SK-N-SH (cell line): ENCODE measurements at regions not wholly inside any gene's neighbourhood (a gene's known extent, or its start where the extent isn't known, plus 50 kb on each side); places are given as distances from the start of the nearest gene placed in this dataset.

Source experiments
- CTCF ChIA-PET: fragments of 300-600, 350-600 bp; formaldehyde crosslinking; extraction: SDS; loops from one replicate; lab custom pipeline; 2021; lab: Yijun Ruan, JAX
- POLR2A ChIA-PET: fragments of 350-600 bp; sonication (Branson Sonifier 250); formaldehyde crosslinking; extraction: SDS; loops from one replicate; lab custom pipeline; 2020; ENCODE audit warnings: antibody characterized with exemption, inconsistent platforms; lab: Yijun Ruan, JAX
- DNase-seq: peaks from one replicate; pipeline ENCODE4 v3.0.0; 2012
- H2AFZ ChIP-seq: fragments of 200-600 bp; sonication (generic); 2 replicates; pipeline ENCODE4 v1.8.1; 2016; ENCODE audit warnings: antibody characterized with exemption, mild to moderate bottlenecking, low read depth
- H3F3A ChIP-seq: fragments of 200-600 bp; sonication (generic); replicated peaks from 2 replicates; pipeline ENCODE3; 2016; ENCODE audit warnings: antibody characterized with exemption, mild to moderate bottlenecking; ENCODE audit not compliant: insufficient read depth
- H3K27ac ChIP-seq, 2 experiments: fragments of 200-500 bp in 1 of 2; fragments of 200-600 bp in 1 of 2; sonication (Bioruptor generic) in 1 of 2; sonication (generic), shearing (Covaris generic) in 1 of 2; 2 replicates each; pipeline versions ENCODE4 v1.5.1 to v1.6.1; 2014 to 2016; ENCODE audit warnings: low read depth in 2 of 2, inconsistent platforms in 1 of 2, low read length in 1 of 2, mild to moderate bottlenecking in 1 of 2, mixed read lengths in 1 of 2
- H3K27me3 ChIP-seq: fragments of 200-600 bp; sonication (generic), shearing (Covaris generic); 2 replicates; pipeline ENCODE4 v1.6.1; 2016; ENCODE audit warnings: mixed run types; ENCODE audit not compliant: insufficient read depth
- H3K36me3 ChIP-seq, 2 experiments: fragments of 200-500 bp in 1 of 2; fragments of 200-600 bp in 1 of 2; sonication (Bioruptor generic) in 1 of 2; sonication (generic) in 1 of 2; replicated peaks in 1 of 2; 2 replicates each; pipeline versions ENCODE3 to v1.5.1; 2014 to 2016; ENCODE audit warnings: low read length in 1 of 2, mild to moderate bottlenecking in 1 of 2; ENCODE audit not compliant: insufficient read depth in 2 of 2, control insufficient read depth in 1 of 2
- H3K4me1 ChIP-seq, 2 experiments: fragments of 200-500 bp in 1 of 2; fragments of 200-600 bp in 1 of 2; sonication (Bioruptor generic) in 1 of 2; sonication (generic), shearing (Covaris generic) in 1 of 2; 2 replicates each; pipeline versions ENCODE4 v1.5.1 to v1.6.1; 2014 to 2016; ENCODE audit warnings: low read depth in 1 of 2, low read length in 1 of 2, mixed run types in 1 of 2; ENCODE audit not compliant: insufficient read depth in 2 of 2, control insufficient read depth in 1 of 2
- H3K4me2 ChIP-seq: fragments of 200-600 bp; sonication (generic), shearing (Covaris generic); 2 replicates; pipeline ENCODE4 v1.6.1; 2017; ENCODE audit warnings: mixed run types
- H3K4me3 ChIP-seq, 2 experiments: fragments of 200-500 bp in 1 of 2; fragments of 200-600 bp in 1 of 2; sonication (Bioruptor generic) in 1 of 2; sonication (generic), shearing (Covaris generic) in 1 of 2; 2 replicates each; pipeline versions ENCODE4 v1.5.1 to v1.8.1; 2014 to 2016; ENCODE audit warnings: low read depth in 2 of 2, inconsistent platforms in 1 of 2, low read length in 1 of 2, mild to moderate bottlenecking in 1 of 2, mixed read lengths in 1 of 2, moderate library complexity in 1 of 2
- H3K79me2 ChIP-seq: fragments of 200-600 bp; sonication (generic); 2 replicates; pipeline ENCODE4 v1.8.1; 2017; ENCODE audit warnings: mild to moderate bottlenecking; ENCODE audit not compliant: insufficient read depth
- H3K9ac ChIP-seq: fragments of 200-600 bp; sonication (generic); 2 replicates; pipeline ENCODE4 v1.6.1; 2017; ENCODE audit warnings: mixed run types
- H3K9me2 ChIP-seq: fragments of 200-600 bp; sonication (generic); 2 replicates; pipeline ENCODE4 v1.6.1; 2017; ENCODE audit warnings: mixed run types
- H3K9me3 ChIP-seq: fragments of 200-600 bp; sonication (generic); 2 replicates; pipeline ENCODE4 v1.6.1; 2017; ENCODE audit warnings: mixed run types, mild to moderate bottlenecking, moderate library complexity
- H4K20me1 ChIP-seq: fragments of 200-600 bp; sonication (generic); 2 replicates; pipeline ENCODE4 v1.6.1; 2017; ENCODE audit warnings: mild to moderate bottlenecking, mixed run types; ENCODE audit not compliant: insufficient read depth
- CHD2 ChIP-seq: fragments of 150-350 bp; IDR thresholded peaks from 2 replicates; pipeline ENCODE4 v1.6.1; 2018; ENCODE audit warnings: low read length; ENCODE audit not compliant: partially characterized antibody
- ELF1 ChIP-seq: IDR thresholded peaks from 2 replicates; pipeline ENCODE4 v1.4.0; 2012
- EP300 ChIP-seq, 2 experiments: IDR thresholded peaks; 2 replicates each; pipeline versions ENCODE4 v1.4.0 to v1.6.1; 2012; ENCODE audit warnings: borderline replicate concordance in 1 of 2, low read depth in 1 of 2, low read length in 1 of 2
- EZH2phosphoT487 ChIP-seq: fragments of 200-600 bp; sonication (generic); IDR thresholded peaks from 2 replicates; pipeline ENCODE4 v1.6.1; 2017; ENCODE audit warnings: low read depth, mixed run types, mild to moderate bottlenecking, antibody characterized with exemption, moderate library complexity, borderline replicate concordance
- FOXJ3 ChIP-seq: sonication (generic); formaldehyde crosslinking; IDR thresholded peaks from 2 replicates; pipeline ENCODE4 v1.5.1; 2020; ENCODE audit warnings: mild to moderate bottlenecking, missing genetic modification reagents
- FOXM1 ChIP-seq: IDR thresholded peaks from 2 replicates; pipeline ENCODE4 v1.4.0; 2012; ENCODE audit warnings: low read depth, mild to moderate bottlenecking
- GABPA ChIP-seq: IDR thresholded peaks from 2 replicates; pipeline ENCODE4 v1.4.0; 2012; ENCODE audit warnings: low read depth, mild to moderate bottlenecking
- GATA2 ChIP-seq: sonication (generic); formaldehyde crosslinking; IDR thresholded peaks from 2 replicates; pipeline ENCODE4 v1.5.0; 2020; ENCODE audit warnings: mild to moderate bottlenecking, missing genetic modification reagents
- IRF3 ChIP-seq: fragments of 150-350 bp; IDR thresholded peaks from 2 replicates; pipeline ENCODE4 v1.6.1; 2016; ENCODE audit warnings: mild to moderate bottlenecking, low read depth, low read length
- MAX ChIP-seq: IDR thresholded peaks from 2 replicates; pipeline ENCODE4 v1.4.0; 2012; ENCODE audit warnings: low read depth
- MEF2A ChIP-seq: IDR thresholded peaks from 2 replicates; pipeline ENCODE4 v1.4.0; 2012; ENCODE audit warnings: low read depth, borderline replicate concordance
- RAD21 ChIP-seq: IDR thresholded peaks from 2 replicates; pipeline ENCODE4 v1.6.1; 2012; ENCODE audit warnings: mild to moderate bottlenecking, low read length
- RCOR1 ChIP-seq: fragments of 150-350 bp; IDR thresholded peaks from 2 replicates; pipeline ENCODE4 v1.6.1; 2017; ENCODE audit warnings: antibody characterized with exemption, low read length
- RFX5 ChIP-seq: IDR thresholded peaks from 2 replicates; pipeline ENCODE4 v1.6.1; 2012; ENCODE audit warnings: mild to moderate bottlenecking, improper control_type of control experiment, low read length
- RXRA ChIP-seq: IDR thresholded peaks from 2 replicates; pipeline ENCODE4 v1.4.0; 2012; ENCODE audit warnings: low read depth, mild to moderate bottlenecking, borderline replicate concordance
- WGBS: methylation state at CpG from one replicate; pipeline ENCODE4 v1.1.6; 2017; ENCODE audit warnings: low lambda C conversion rate; 5-methylcytosine and 5-hydroxymethylcytosine counted together
- TF ChIP-seq, protein P1 (sequence below): IDR thresholded peaks from 2 replicates; pipeline ENCODE4; 2012
- TF ChIP-seq, protein P2 (sequence below): fragments of 150-350 bp; IDR thresholded peaks from 2 replicates; pipeline ENCODE4 v1.6.1; 2017; ENCODE audit warnings: antibody characterized with exemption, low read length, low read depth, borderline replicate concordance

GRCh38 chr3:80994767-80995166 lies 766.7 kb downstream of the GBE1 start:
- DNase-seq = no peak
- Histone ChIP-seq H3K9me2 (no peaks in the 10 kb centered on the region), H3K4me1 (no peaks in the 10 kb centered on the region), H3K36me3 (no peaks in the 10 kb centered on the region), H3K9me3 (no peaks in the 10 kb centered on the region), H3K79me2 (no peaks in the 10 kb centered on the region), H4K20me1 (no peaks in the 10 kb centered on the region), H3K27ac (no peak overlapping the region), H3F3A (no peaks in the 10 kb centered on the region), H2AFZ (no peak overlapping the region), H3K4me3 (no peak overlapping the region), H3K9ac (no peak overlapping the region), H3K4me2 (no peak overlapping the region), H3K27me3 (no peaks in the 10 kb centered on the region)
- ChIA-PET CTCF (no interaction called here), POLR2A (no interaction called here)
- TF ChIP-seq RAD21 = no peak
- TF ChIP-seq MEF2A = no peak
- TF ChIP-seq, protein P1, sequence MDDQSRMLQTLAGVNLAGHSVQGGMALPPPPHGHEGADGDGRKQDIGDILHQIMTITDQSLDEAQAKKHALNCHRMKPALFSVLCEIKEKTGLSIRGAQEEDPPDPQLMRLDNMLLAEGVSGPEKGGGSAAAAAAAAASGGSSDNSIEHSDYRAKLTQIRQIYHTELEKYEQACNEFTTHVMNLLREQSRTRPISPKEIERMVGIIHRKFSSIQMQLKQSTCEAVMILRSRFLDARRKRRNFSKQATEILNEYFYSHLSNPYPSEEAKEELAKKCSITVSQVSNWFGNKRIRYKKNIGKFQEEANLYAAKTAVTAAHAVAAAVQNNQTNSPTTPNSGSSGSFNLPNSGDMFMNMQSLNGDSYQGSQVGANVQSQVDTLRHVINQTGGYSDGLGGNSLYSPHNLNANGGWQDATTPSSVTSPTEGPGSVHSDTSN = no peak
- TF ChIP-seq EZH2phosphoT487 = no peak
- no peak for TF ChIP-seq FOXM1
- no peak for TF ChIP-seq GABPA
- TF ChIP-seq EP300 (IDR thresholded peaks at IDR 0.05; ENCODE audit: borderline replicate concordance in 1 of 2, low read depth in 1 of 2, low read length in 1 of 2) = no peak
- TF ChIP-seq MAX = no peak
- TF ChIP-seq RXRA = no peak
- no peak for TF ChIP-seq ELF1
- TF ChIP-seq RCOR1 = no peak
- WGBS = 40% methylated on average over 2 of the region's 2 CpGs

DNA sequence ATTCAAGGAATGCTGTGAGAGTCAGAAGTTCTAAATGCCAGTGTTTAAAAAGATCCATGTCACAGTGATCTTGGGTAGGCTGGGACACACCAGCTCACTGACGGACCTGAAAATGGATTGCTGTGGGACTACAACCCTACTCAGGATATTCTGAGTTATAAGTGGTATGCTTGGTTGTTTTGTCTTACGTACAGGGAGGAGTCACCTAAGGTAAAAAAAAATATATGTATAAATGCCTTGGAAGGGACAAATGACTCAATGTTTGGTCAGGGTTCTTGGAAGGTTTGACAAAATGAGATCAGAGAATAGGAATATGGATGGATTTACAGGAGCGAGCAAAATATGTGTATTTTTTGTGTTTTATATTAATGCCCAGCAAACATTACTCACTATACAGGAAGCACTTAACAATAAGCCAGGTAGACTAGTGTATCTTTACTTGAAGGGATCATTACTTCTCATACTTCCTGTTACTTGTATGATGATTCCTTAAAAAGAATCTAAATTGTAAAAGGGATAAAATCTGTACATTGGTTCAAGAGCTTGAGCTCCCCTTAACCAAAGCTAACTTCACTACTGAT lies 767.3 kb downstream of the GBE1 start:
- POLR2A ChIA-PET = no interaction called here
- H3K27ac ChIP-seq = no peak overlapping the region
- 51% methylated on average over 3 of the region's 3 CpGs for WGBS

More for the DNA sequence above, 767.3 kb downstream of the GBE1 start:
- CTCF ChIA-PET = interaction anchor here (1.0 kb wide), 1 partner anchor 12 kb away, joined by 4 read pairs; no protein-coding TSS in a partner anchor
- Histone ChIP-seq H4K20me1 (no peaks in the 10 kb centered on the region), H3K4me2 (no peak overlapping the region), H3K36me3 (no peaks in the 10 kb centered on the region), H3F3A (no peaks in the 10 kb centered on the region), H3K9ac (no peak overlapping the region), H3K4me3 (no peak overlapping the region), H3K9me2 (no peaks in the 10 kb centered on the region), H3K79me2 (no peaks in the 10 kb centered on the region), H3K27me3 (no peaks in the 10 kb centered on the region), H3K4me1 (no peaks in the 10 kb centered on the region), H3K9me3 (no peaks in the 10 kb centered on the region), H2AFZ (no peak overlapping the region)
- no peak for TF ChIP-seq MEF2A
- no peak for TF ChIP-seq EZH2phosphoT487
- no peak for TF ChIP-seq RAD21
- no peak for TF ChIP-seq FOXJ3 (CRISPR knock-in tag)
- TF ChIP-seq GATA2 (CRISPR knock-in tag) = no peak
- TF ChIP-seq, protein P2, sequence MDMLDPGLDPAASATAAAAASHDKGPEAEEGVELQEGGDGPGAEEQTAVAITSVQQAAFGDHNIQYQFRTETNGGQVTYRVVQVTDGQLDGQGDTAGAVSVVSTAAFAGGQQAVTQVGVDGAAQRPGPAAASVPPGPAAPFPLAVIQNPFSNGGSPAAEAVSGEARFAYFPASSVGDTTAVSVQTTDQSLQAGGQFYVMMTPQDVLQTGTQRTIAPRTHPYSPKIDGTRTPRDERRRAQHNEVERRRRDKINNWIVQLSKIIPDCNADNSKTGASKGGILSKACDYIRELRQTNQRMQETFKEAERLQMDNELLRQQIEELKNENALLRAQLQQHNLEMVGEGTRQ = no peak
- TF ChIP-seq CHD2 = no peak
- TF ChIP-seq RFX5 = no peak
- TF ChIP-seq IRF3 = no peak
- DNase-seq = no peak
